WERI-Rb-1 (cell line): ENCODE measurements at regions not wholly inside any gene's neighbourhood (a gene's known extent, or its start where the extent isn't known, plus 50 kb on each side); places are given as distances from the start of the nearest gene placed in this dataset.
A peak's percentile ranks its signal among the peaks of the same experiment; 100 is the strongest.

Experiments
- DNase-seq: peaks from one replicate; pipeline ENCODE4 v3.0.0-alpha.2; 2020
- H3K27ac ChIP-seq: fragments of 250-450 bp; sonication (Bioruptor Pico); 2 replicates; pipeline ENCODE4 v1.5.1; 2020; ENCODE audit warnings: mild to moderate bottlenecking, moderate library complexity
- H3K27me3 ChIP-seq: fragments of 250-450 bp; sonication (Bioruptor Pico); 2 replicates; pipeline ENCODE4 v1.5.1; 2021; ENCODE audit warnings: mild to moderate bottlenecking, low read depth, moderate library complexity; ENCODE audit not compliant: insufficient read depth, severe bottlenecking
- H3K36me3 ChIP-seq: fragments of 250-450 bp; sonication (Bioruptor Pico); 2 replicates; pipeline ENCODE4 v1.5.1; 2020; ENCODE audit warnings: mild to moderate bottlenecking, moderate library complexity
- H3K4me3 ChIP-seq: 2 replicates; pipeline ENCODE4 v1.5.1; 2011; ENCODE audit warnings: low read depth, mild to moderate bottlenecking, control low read depth, low read length
- H3K9me3 ChIP-seq: fragments of 250-450 bp; sonication (Bioruptor Pico); 2 replicates; pipeline ENCODE4 v1.5.1; 2021; ENCODE audit warnings: mild to moderate bottlenecking, moderate library complexity; ENCODE audit not compliant: severe bottlenecking
- CTCF ChIP-seq: IDR thresholded peaks from 2 replicates; pipeline ENCODE4 v1.5.1; 2011; ENCODE audit warnings: low read depth, mild to moderate bottlenecking, control low read depth, inconsistent platforms, low read length

GRCh38 chr2:49567021-49567420 is 412.7 kb upstream of the FSHR start:
- Histone ChIP-seq H3K36me3 (no peaks in the 10 kb centered on the region), H3K4me3 (no peak overlapping the region), H3K9me3 (no peaks in the 10 kb centered on the region), H3K27me3 (no peaks in the 10 kb centered on the region), H3K27ac (no peak overlapping the region)
- DNase-seq = no peak
- TF ChIP-seq CTCF = no peak

- TF ChIP-seq CTCF = no peak
- Histone ChIP-seq H3K27ac (no peak overlapping the region), H3K36me3 (no peaks in the 10 kb centered on the region), H3K4me3 (no peak overlapping the region), H3K9me3 (no peaks in the 10 kb centered on the region), H3K27me3 (no peaks in the 10 kb centered on the region)
- DNase-seq = no peak
Measured at GRCh38 chr2:49553658-49554057, 399.3 kb upstream of the FSHR start.

GRCh38 chr2:49532702-49533101 is 378.4 kb upstream of the FSHR start:
- H3K27me3 ChIP-seq = no peaks in the 10 kb centered on the region
- H3K36me3 ChIP-seq = no peaks in the 10 kb centered on the region
- H3K9me3 ChIP-seq = peaks cover 17% of the 10 kb centered on the region
- H3K27ac ChIP-seq = no peak overlapping the region
- no peak for DNase-seq
- no peak for TF ChIP-seq CTCF
- H3K4me3 ChIP-seq = no peak overlapping the region

- Histone ChIP-seq H3K27me3 (no peaks in the 10 kb centered on the region), H3K27ac (no peak overlapping the region), H3K4me3 (no peak overlapping the region), H3K9me3 (no peaks in the 10 kb centered on the region), H3K36me3 (no peaks in the 10 kb centered on the region)
- TF ChIP-seq CTCF = no peak
- no peak for DNase-seq
Measured at GRCh38 chr2:49515996-49516782, 361.9 kb upstream of the FSHR start.

- H3K4me3 ChIP-seq = no peak overlapping the region
- DNase-seq = no peak
- no peak overlapping the region for H3K27ac ChIP-seq
- no peak for TF ChIP-seq CTCF
- no peaks in the 10 kb centered on the region for H3K9me3 ChIP-seq
- H3K27me3 ChIP-seq = no peaks in the 10 kb centered on the region
- no peaks in the 10 kb centered on the region for H3K36me3 ChIP-seq
Measured at GRCh38 chr2:49514201-49514600, 359.9 kb upstream of the FSHR start.

- no peaks in the 10 kb centered on the region for H3K9me3 ChIP-seq
- peak; percentile 91 for TF ChIP-seq CTCF
- H3K27me3 ChIP-seq = no peaks in the 10 kb centered on the region
- no peak overlapping the region for H3K27ac ChIP-seq
- H3K4me3 ChIP-seq = no peak overlapping the region
- peak; percentile 79 for DNase-seq
- H3K36me3 ChIP-seq = no peaks in the 10 kb centered on the region
Measured at GRCh38 chr2:49490710-49491109, 336.4 kb upstream of the FSHR start.
